Heart left ventricle (tissue), 13 donors: ENCODE measurements at regions not wholly inside any gene's neighbourhood (a gene's known extent, or its start where the extent isn't known, plus 50 kb on each side); places are given as distances from the start of the nearest gene placed in this dataset.

ENCODE experiments used
- POLR2A ChIP-seq, 2 donors: fragments of 450-650 bp; IDR thresholded peaks; one replicate each; pipeline ENCODE4 v1.6.1; 2017; ENCODE audit warnings: antibody characterized with exemption in 2 of 2, mild to moderate bottlenecking in 2 of 2, moderate library complexity in 2 of 2
- TF ChIP-seq, protein P1 (sequence below), 12 donors: fragments of 200-600 bp; sonication (generic) in 4 of 12; IDR thresholded peaks; one replicate each; pipeline versions ENCODE4 v1.5.0 to v1.8.0; 2018 to 2022; ENCODE audit warnings: antibody characterized with exemption in 12 of 12, mild to moderate bottlenecking in 5 of 12
- donor health status: ischemic (EF 13 %, LVEDD 7.1; RV severe dilation, severe dysfunction).
- donor health status: DM: no; HTN: yes; CAD: no.
- donor health status: DM: no; HTN: no; CAD: no.
- donor health status: ischemic (EF 25% LVEDD 6.9; RV normal size, moderate dysfunction).
- donor health status: ischemic (EF 25% LVEDD 5.7; RV mildly dilated, moderate dysfunction).
- donor health status: ischemic (EF 35%, LVEDD 5.7; RV mildly dilated, moderate dysfunction).
- donor health status: nonischemic (EF 11% LVEDD 7.7; RV severe dilation, severe dysfunction).
- donor health status: DM: yes; HTN: yes; CAD: no.
- donor health status: PGD.
- donor health status: ischemic (EF 29% LVEDD 5.4; RV normal size, mild dysfunction).
- donor health status: nonischemic (EF 23%, LVEDD 6.1; RV moderate dilation, normal function).

DNA sequence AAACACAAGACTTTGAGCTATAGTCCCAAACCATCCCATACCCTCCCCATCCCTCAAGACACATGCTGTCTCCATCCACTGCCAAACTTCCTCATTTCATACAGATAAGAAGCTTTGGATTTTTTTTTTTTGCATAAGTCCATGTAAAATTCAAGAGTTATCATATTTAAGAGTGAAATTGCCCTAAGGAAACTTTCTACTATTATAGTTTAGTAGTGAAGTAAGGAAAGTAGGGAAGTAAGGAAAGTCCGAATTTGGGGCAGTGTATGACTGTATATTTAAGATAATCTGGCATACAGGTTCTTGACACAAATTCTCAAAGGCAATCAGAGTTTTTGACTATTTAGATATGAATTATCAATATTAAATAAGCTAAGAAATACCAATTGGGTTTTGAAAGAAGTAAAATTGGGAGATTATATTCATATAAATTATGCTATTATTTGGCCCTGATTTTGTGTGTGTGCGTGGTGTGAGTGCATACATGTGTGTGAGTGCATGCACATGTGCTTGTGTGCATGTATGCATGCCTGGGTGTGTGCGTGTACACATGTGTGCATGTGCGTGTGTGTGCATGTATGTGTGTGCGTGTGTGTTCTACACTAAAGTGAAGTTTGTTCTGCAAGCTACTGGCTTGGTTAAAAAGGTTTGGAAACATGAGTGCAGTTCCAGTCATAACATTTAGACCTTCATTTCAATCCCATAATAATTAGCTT lies 83.6 kb upstream of the MBNL1 start:
- TF ChIP-seq POLR2A (IDR thresholded peaks at IDR 0.05): no peak
- TF ChIP-seq, protein P1, sequence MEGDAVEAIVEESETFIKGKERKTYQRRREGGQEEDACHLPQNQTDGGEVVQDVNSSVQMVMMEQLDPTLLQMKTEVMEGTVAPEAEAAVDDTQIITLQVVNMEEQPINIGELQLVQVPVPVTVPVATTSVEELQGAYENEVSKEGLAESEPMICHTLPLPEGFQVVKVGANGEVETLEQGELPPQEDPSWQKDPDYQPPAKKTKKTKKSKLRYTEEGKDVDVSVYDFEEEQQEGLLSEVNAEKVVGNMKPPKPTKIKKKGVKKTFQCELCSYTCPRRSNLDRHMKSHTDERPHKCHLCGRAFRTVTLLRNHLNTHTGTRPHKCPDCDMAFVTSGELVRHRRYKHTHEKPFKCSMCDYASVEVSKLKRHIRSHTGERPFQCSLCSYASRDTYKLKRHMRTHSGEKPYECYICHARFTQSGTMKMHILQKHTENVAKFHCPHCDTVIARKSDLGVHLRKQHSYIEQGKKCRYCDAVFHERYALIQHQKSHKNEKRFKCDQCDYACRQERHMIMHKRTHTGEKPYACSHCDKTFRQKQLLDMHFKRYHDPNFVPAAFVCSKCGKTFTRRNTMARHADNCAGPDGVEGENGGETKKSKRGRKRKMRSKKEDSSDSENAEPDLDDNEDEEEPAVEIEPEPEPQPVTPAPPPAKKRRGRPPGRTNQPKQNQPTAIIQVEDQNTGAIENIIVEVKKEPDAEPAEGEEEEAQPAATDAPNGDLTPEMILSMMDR (IDR thresholded peaks at IDR 0.05): no peak
